HEK293 (cell line): ENCODE measurements at regions not wholly inside any gene's neighbourhood (a gene's known extent, or its start where the extent isn't known, plus 50 kb on each side); places are given as distances from the start of the nearest gene placed in this dataset.

ENCODE experiments used
- CTCF ChIA-PET: fragments of 350-600 bp; formaldehyde crosslinking; extraction: SDS; loops from one replicate; lab custom pipeline; 2021; ENCODE audit warnings: antibody characterized with exemption; lab: Yijun Ruan, JAX
- POLR2A ChIA-PET: fragments of 300-600 bp; formaldehyde crosslinking; extraction: SDS; loops from one replicate; lab custom pipeline; 2020; ENCODE audit warnings: antibody characterized with exemption, inconsistent platforms; lab: Yijun Ruan, JAX
- H3K27ac ChIP-seq: fragments of 200-500 bp; sonication (Bioruptor generic); 2 replicates; pipeline ENCODE4 v1.5.1; 2014; ENCODE audit warnings: low read depth, low read length, control low read depth, inconsistent platforms; ENCODE audit errors: extremely low read depth
- H3K36me3 ChIP-seq, 2 experiments: fragments of 200-500 bp in 1 of 2; sonication (Bioruptor generic) in 1 of 2; 1 replicate in 1 of 2; 2 replicates in 1 of 2; pipeline ENCODE4 v1.5.1; 2014 to 2017; ENCODE audit warnings: inconsistent platforms in 2 of 2, low read length in 2 of 2; ENCODE audit not compliant: control insufficient read depth in 2 of 2, insufficient read depth in 1 of 2
- H3K4me1 ChIP-seq: fragments of 200-500 bp; sonication (Bioruptor generic); 2 replicates; pipeline ENCODE4 v1.5.1; 2014; ENCODE audit warnings: mild to moderate bottlenecking, low read length, inconsistent platforms; ENCODE audit not compliant: control insufficient read depth, insufficient read depth
- H3K4me3 ChIP-seq: 2 replicates; pipeline ENCODE4 v1.5.1; 2011; ENCODE audit warnings: low read depth, mild to moderate bottlenecking, control low read depth, low read length, moderate library complexity
- H3K9me3 ChIP-seq: fragments of 200-500 bp; sonication (Bioruptor generic); 2 replicates; pipeline ENCODE4 v1.5.1; 2014; ENCODE audit warnings: low read depth, low read length, inconsistent platforms; ENCODE audit not compliant: control insufficient read depth, insufficient read depth
- CTCF ChIP-seq: fragments of 450-650 bp; formaldehyde crosslinking; IDR thresholded peaks from 2 replicates; pipeline ENCODE4 v1.5.1; 2016; ENCODE audit warnings: missing biosample characterization, missing genetic modification characterization
- FEZF1 ChIP-seq: fragments of 450-650 bp; formaldehyde crosslinking; IDR thresholded peaks from 2 replicates; pipeline ENCODE4 v1.5.1; 2016; ENCODE audit warnings: missing biosample characterization, missing genetic modification characterization
- GLIS2 ChIP-seq: fragments of 450-650 bp; formaldehyde crosslinking; IDR thresholded peaks from 2 replicates; pipeline ENCODE4 v1.5.1; 2016; ENCODE audit warnings: missing biosample characterization, missing genetic modification characterization
- PBX3 ChIP-seq: sonication (generic); formaldehyde crosslinking; IDR thresholded peaks from 2 replicates; pipeline ENCODE4 v1.8.1; 2022; ENCODE audit warnings: mild to moderate bottlenecking, moderate library complexity, missing genetic modification reagents
- SP7 ChIP-seq: fragments of 450-650 bp; formaldehyde crosslinking; IDR thresholded peaks from 2 replicates; pipeline ENCODE4 v1.5.1; 2016; ENCODE audit warnings: missing biosample characterization, missing genetic modification characterization
- ZBTB10 ChIP-seq: fragments of 450-650 bp; formaldehyde crosslinking; IDR thresholded peaks from 2 replicates; pipeline ENCODE4 v1.5.1; 2016; ENCODE audit warnings: missing biosample characterization, missing genetic modification characterization
- ZBTB48 ChIP-seq: fragments of 450-650 bp; formaldehyde crosslinking; IDR thresholded peaks from 2 replicates; pipeline ENCODE4 v1.5.1; 2016; ENCODE audit warnings: missing biosample characterization, missing genetic modification characterization
- ZNF112 ChIP-seq: fragments of 450-650 bp; formaldehyde crosslinking; IDR thresholded peaks from 2 replicates; pipeline ENCODE4 v1.5.0; 2017; ENCODE audit warnings: missing biosample characterization, missing genetic modification characterization
- ZNF175 ChIP-seq: fragments of 450-650 bp; formaldehyde crosslinking; IDR thresholded peaks from 2 replicates; pipeline ENCODE4 v1.5.1; 2016; ENCODE audit warnings: missing biosample characterization, missing genetic modification characterization
- ZNF366 ChIP-seq: fragments of 450-650 bp; formaldehyde crosslinking; conservative IDR thresholded peaks from 2 replicates; pipeline ENCODE4 v1.5.1; 2016; ENCODE audit warnings: missing biosample characterization, missing genetic modification characterization
- ZNF416 ChIP-seq: fragments of 450-650 bp; formaldehyde crosslinking; IDR thresholded peaks from 2 replicates; pipeline ENCODE4 v1.5.1; 2016; ENCODE audit warnings: missing biosample characterization, missing genetic modification characterization
- ZNF529 ChIP-seq: fragments of 450-650 bp; formaldehyde crosslinking; IDR thresholded peaks from 2 replicates; pipeline ENCODE4 v1.5.1; 2017; ENCODE audit warnings: missing genetic modification characterization, missing biosample characterization; ENCODE audit not compliant: insufficient replicate concordance
- ZNF596 ChIP-seq: fragments of 450-650 bp; IDR thresholded peaks from 2 replicates; pipeline ENCODE4 v1.5.0; 2018; ENCODE audit warnings: missing biosample characterization, mild to moderate bottlenecking, missing genetic modification characterization, moderate library complexity
- ZNF610 ChIP-seq: fragments of 450-650 bp; formaldehyde crosslinking; IDR thresholded peaks from 2 replicates; pipeline ENCODE4 v1.5.1; 2016; ENCODE audit warnings: missing biosample characterization, missing genetic modification characterization, borderline replicate concordance
- ZNF707 ChIP-seq: fragments of 450-650 bp; formaldehyde crosslinking; IDR thresholded peaks from 2 replicates; pipeline ENCODE4 v1.5.1; 2016; ENCODE audit warnings: missing biosample characterization, missing genetic modification characterization
- ZNF747 ChIP-seq: fragments of 450-650 bp; formaldehyde crosslinking; IDR thresholded peaks from 2 replicates; pipeline ENCODE4 v1.5.1; 2016; ENCODE audit warnings: missing biosample characterization, missing genetic modification characterization
- TF ChIP-seq, protein P1 (sequence below): fragments of 450-650 bp; formaldehyde crosslinking; IDR thresholded peaks from 2 replicates; pipeline ENCODE4 v1.5.1; 2016; ENCODE audit warnings: missing biosample characterization, missing genetic modification characterization

DNA sequence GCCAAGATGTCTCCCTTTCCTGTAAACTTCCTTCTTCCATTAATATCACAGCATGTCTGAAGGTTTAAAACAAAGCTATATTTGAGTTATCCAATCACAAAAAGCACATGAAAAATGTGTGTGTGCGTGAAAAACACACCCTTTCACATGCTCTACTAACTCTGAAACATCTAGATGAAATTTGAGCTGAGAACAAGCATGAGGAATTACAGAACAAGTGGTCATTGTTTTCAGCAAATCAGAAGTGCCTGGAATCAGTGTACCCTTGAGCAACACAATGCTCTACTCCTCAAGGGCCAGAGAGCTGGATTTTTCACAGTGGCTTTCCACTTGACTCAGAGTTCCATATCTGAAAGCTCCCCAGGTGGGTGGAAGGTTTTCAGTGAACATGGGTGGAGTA lies 255.9 kb downstream of the PSAT1 start:
- ChIA-PET POLR2A (no interaction called here), CTCF (interaction anchor here (0.5 kb wide), 1 partner anchor 782 kb away, joined by 4 read pairs; no protein-coding TSS in a partner anchor)
- Histone ChIP-seq H3K27ac (no peak overlapping the region), H3K4me3 (no peak overlapping the region), H3K9me3 (no peaks in the 10 kb centered on the region), H3K36me3 (no peaks in the 10 kb centered on the region), H3K4me1 (no peaks in the 10 kb centered on the region)
- TF ChIP-seq ZNF596: no peak
- TF ChIP-seq, protein P1, sequence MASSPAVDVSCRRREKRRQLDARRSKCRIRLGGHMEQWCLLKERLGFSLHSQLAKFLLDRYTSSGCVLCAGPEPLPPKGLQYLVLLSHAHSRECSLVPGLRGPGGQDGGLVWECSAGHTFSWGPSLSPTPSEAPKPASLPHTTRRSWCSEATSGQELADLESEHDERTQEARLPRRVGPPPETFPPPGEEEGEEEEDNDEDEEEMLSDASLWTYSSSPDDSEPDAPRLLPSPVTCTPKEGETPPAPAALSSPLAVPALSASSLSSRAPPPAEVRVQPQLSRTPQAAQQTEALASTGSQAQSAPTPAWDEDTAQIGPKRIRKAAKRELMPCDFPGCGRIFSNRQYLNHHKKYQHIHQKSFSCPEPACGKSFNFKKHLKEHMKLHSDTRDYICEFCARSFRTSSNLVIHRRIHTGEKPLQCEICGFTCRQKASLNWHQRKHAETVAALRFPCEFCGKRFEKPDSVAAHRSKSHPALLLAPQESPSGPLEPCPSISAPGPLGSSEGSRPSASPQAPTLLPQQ (tag by site-specific recombination): no peak
- TF ChIP-seq ZNF707 (tag by site-specific recombination): no peak
- no peak for TF ChIP-seq ZNF366 (tag by site-specific recombination)

DNA sequence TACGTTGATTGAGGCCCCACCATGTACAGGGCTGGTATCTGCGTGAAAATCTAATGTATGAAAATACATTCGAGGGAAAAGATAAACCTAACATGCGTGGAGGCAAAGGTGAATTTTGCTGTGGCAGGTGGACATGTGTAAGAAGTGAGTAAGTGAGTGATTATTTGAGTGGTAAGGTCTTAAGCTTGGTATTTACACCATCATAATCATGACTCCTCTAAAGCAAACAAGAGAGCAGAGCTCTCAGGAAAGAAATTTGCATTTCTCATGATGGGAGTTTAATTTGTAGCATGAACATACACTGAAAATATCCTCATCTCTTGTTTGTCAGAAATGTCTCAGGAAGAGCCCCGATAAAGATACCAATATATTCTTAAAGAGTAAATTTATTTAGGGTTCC lies 260.6 kb downstream of the PSAT1 start:
- Histone ChIP-seq H3K4me3 (no peak overlapping the region), H3K27ac (no peak overlapping the region), H3K4me1 (0 out of 2 replicates have a peak, but pooled peaks cover 3% of the 10 kb centered on the region), H3K36me3 (no peaks in the 10 kb centered on the region), H3K9me3 (no peaks in the 10 kb centered on the region)
- ChIA-PET CTCF (no interaction called here), POLR2A (no interaction called here)
- TF ChIP-seq ZNF529 (tag by site-specific recombination) (no peak), CTCF (tag by site-specific recombination) (no peak), SP7 (no peak)

DNA sequence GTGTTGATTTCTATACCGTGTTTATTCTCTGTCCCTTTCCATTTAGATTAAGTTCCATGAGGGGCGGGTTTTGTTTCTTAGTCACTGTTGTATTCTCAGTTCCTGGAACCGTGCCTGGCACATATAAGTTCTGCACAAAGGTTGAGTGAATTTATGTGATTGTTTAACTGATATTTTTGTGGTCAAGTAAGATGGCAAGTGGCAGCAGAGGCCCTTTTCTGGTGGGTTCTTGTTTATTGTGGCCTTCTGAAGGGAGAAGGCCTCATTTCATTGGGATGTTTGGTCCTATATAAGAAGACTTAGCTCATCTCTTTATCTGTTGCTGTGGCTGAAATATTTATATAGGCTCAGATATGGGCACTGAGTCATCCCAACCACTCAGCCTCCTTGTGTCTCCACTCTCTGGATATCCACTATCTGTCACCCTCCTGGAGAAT lies 262.5 kb downstream of the PSAT1 start:
- TF ChIP-seq FEZF1 (tag by site-specific recombination) (peak; percentile 34; the same call in 1 of the 2 replicates), ZNF747 (tag by site-specific recombination) (no peak)
- TF ChIP-seq, all 188 proteins: peak for 1
- H3K9me3 ChIP-seq: no peaks in the 10 kb centered on the region
- no peak overlapping the region for H3K4me3 ChIP-seq
- 0 out of 2 replicates have a peak, but pooled peaks cover 3% of the 10 kb centered on the region for H3K4me1 ChIP-seq
- H3K36me3 ChIP-seq: no peaks in the 10 kb centered on the region
- POLR2A ChIA-PET: no interaction called here
- H3K27ac ChIP-seq: no peak overlapping the region
- CTCF ChIA-PET: no interaction called here

DNA sequence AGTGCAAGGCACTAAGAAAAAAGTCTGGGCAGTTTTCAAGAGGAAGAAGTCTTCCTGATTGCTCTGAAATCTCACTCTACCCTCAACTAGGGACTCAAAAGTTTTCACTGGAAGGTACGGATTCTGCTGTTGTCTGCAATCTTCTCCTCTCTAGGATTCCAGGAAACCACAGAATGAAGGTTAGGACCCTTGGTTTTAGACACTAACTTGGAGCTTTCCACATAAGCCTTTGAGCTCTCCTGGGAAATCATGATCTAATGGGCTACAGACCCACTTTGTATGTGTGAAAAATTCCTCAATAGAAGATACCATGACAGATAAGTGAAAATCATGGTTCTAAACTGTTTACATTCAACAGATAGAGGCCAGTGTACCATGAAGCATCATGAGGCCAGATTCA lies 265.1 kb downstream of the PSAT1 start:
- H3K27ac ChIP-seq: no peak overlapping the region
- ChIA-PET POLR2A (no interaction called here), CTCF (no interaction called here)
- H3K4me1 ChIP-seq: 0 out of 2 replicates have a peak, but pooled peaks cover 3% of the 10 kb centered on the region
- no peak overlapping the region for H3K4me3 ChIP-seq
- TF ChIP-seq PBX3 (CRISPR knock-in tag): no peak
- no peak for TF ChIP-seq GLIS2
- no peak for TF ChIP-seq ZNF416 (tag by site-specific recombination)
- TF ChIP-seq ZBTB10 (tag by site-specific recombination): no peak
- TF ChIP-seq ZNF610 (tag by site-specific recombination): no peak
- no peak for TF ChIP-seq ZNF175
- no peak for TF ChIP-seq ZNF112 (tag by site-specific recombination)
- no peak for TF ChIP-seq ZBTB48 (tag by site-specific recombination)
- H3K9me3 ChIP-seq: no peaks in the 10 kb centered on the region
- no peaks in the 10 kb centered on the region for H3K36me3 ChIP-seq
